AG04450 (cell line): ENCODE measurements at regions not wholly inside any gene's neighbourhood (a gene's known extent, or its start where the extent isn't known, plus 50 kb on each side); places are given as distances from the start of the nearest gene placed in this dataset.

ENCODE experiments used
- CTCF ChIA-PET: fragments of 300-600, 350-600 bp; formaldehyde crosslinking; extraction: SDS; loops from one replicate; lab custom pipeline; 2022; ENCODE audit warnings: antibody characterized with exemption, inconsistent platforms; lab: Charles Lee
- POLR2A ChIA-PET: fragments of 350-600 bp; formaldehyde crosslinking; extraction: SDS; loops from one replicate; lab custom pipeline; 2021; ENCODE audit warnings: antibody characterized with exemption, inconsistent platforms; lab: Yijun Ruan, JAX
- DNase-seq: peaks from one replicate; pipeline ENCODE4 v3.0.0-alpha.2; 2011; ENCODE audit warnings: low read depth, low spot score
- H3K27ac ChIP-seq: one replicate; pipeline ENCODE4 v1.5.1; 2012; ENCODE audit warnings: low read depth, low read length, control low read depth
- H3K27me3 ChIP-seq: one replicate; pipeline ENCODE4 v1.6.0; 2012; ENCODE audit warnings: low read length; ENCODE audit not compliant: control insufficient read depth, insufficient read depth
- H3K4me3 ChIP-seq: 2 replicates; pipeline ENCODE4 v1.5.1; 2011; ENCODE audit warnings: mild to moderate bottlenecking, low read depth, low read length, control low read depth
- H3K9me3 ChIP-seq: 2 replicates; pipeline ENCODE4 v1.5.1; 2012; ENCODE audit warnings: low read length; ENCODE audit not compliant: control insufficient read depth, insufficient read depth
- CTCF ChIP-seq: IDR thresholded peaks from 2 replicates; pipeline ENCODE4 v1.5.1; 2011; ENCODE audit warnings: low read depth, low read length, control low read depth, inconsistent platforms

GRCh38 chr4:184310171-184310567 lies 92.5 kb upstream of the ENPP6 start:
- ChIA-PET CTCF (no interaction called here), POLR2A (no interaction called here)
- DNase-seq, result no peak
- Histone ChIP-seq H3K27ac (no peak overlapping the region), H3K27me3 (no peaks in the 10 kb centered on the region), H3K9me3 (no peaks in the 10 kb centered on the region; the same call in 1 of the 2 replicates), H3K4me3 (no peak overlapping the region)
- TF ChIP-seq CTCF, result no peak

- ChIA-PET CTCF (interaction anchor here (0.6 to 0.7 kb wide), 3 partner anchors 25 to 160 kb away, joined by 3 to 4 read pairs (median 3); no protein-coding TSS in a partner anchor), POLR2A (no interaction called here)
- no peak for DNase-seq
Measured at GRCh38 chr4:184309241-184310170, 91.8 kb upstream of the ENPP6 start.

GRCh38 chr4:184306949-184307348 lies 89.3 kb upstream of the ENPP6 start:
- Histone ChIP-seq H3K27me3 (no peaks in the 10 kb centered on the region), H3K4me3 (no peak overlapping the region), H3K27ac (no peak overlapping the region), H3K9me3 (no peaks in the 10 kb centered on the region; the same call in 1 of the 2 replicates)
- ChIA-PET POLR2A (no interaction called here), CTCF (interaction anchor here (0.6 to 1.8 kb wide), 2 partner anchors 19 to 809 kb away, joined by 3 to 8 read pairs; no protein-coding TSS in a partner anchor)
- DNase-seq, result no peak
- no peak for TF ChIP-seq CTCF

More at GRCh38 chr4:184309241-184310170, 91.8 kb upstream of the ENPP6 start:
- Histone ChIP-seq H3K9me3 (no peaks in the 10 kb centered on the region; the same call in 1 of the 2 replicates), H3K27ac (no peak overlapping the region), H3K27me3 (no peaks in the 10 kb centered on the region), H3K4me3 (no peak overlapping the region)
- no peak for TF ChIP-seq CTCF

GRCh38 chr4:184306470-184306869 lies 88.8 kb upstream of the ENPP6 start:
- no peak for TF ChIP-seq CTCF
- no peak overlapping the region for H3K27ac ChIP-seq
- no peaks in the 10 kb centered on the region for H3K27me3 ChIP-seq
- ChIA-PET POLR2A (no interaction called here), CTCF (interaction anchor here (1.8 kb wide), 1 partner anchor 19 kb away, joined by 8 read pairs; no protein-coding TSS in a partner anchor)
- DNase-seq, result no peak
- no peaks in the 10 kb centered on the region; the same call in 1 of the 2 replicates for H3K9me3 ChIP-seq
- no peak overlapping the region for H3K4me3 ChIP-seq

GRCh38 chr4:184300816-184301215 lies 83.1 kb upstream of the ENPP6 start:
- H3K4me3 ChIP-seq, result no peak overlapping the region
- H3K27me3 ChIP-seq, result no peaks in the 10 kb centered on the region
- no peaks in the 10 kb centered on the region; the same call in 1 of the 2 replicates for H3K9me3 ChIP-seq
- TF ChIP-seq CTCF, result no peak
- H3K27ac ChIP-seq, result no peak overlapping the region
- ChIA-PET CTCF (interaction anchor here (1.8 kb wide), 1 partner anchor 13 kb away, joined by 6 read pairs; no protein-coding TSS in a partner anchor), POLR2A (no interaction called here)
- DNase-seq, result no peak
